Spleen (tissue), 7 donors: ENCODE measurements at regions not wholly inside any gene's neighbourhood (a gene's known extent, or its start where the extent isn't known, plus 50 kb on each side); places are given as distances from the start of the nearest gene placed in this dataset.

Source experiments
- CTCF ChIP-seq, 11 experiments: fragments of 200-600 bp in 7 of 11; fragments of 450-650 bp in 4 of 11; sonication (generic) in 4 of 11; IDR thresholded peaks in 8 of 11; conservative IDR thresholded peaks in 3 of 11; 1 replicate in 7 of 11; 2 replicates in 4 of 11; pipeline versions ENCODE4 v1.4.0 to v1.8.0; 2016 to 2021; ENCODE audit warnings: antibody characterized with exemption in 11 of 11, inconsistent platforms in 4 of 11, mild to moderate bottlenecking in 1 of 11
- POLR2A ChIP-seq, 3 donors: fragments of 450-650 bp; IDR thresholded peaks; one replicate each; pipeline ENCODE4 v1.5.1; 2017; ENCODE audit warnings: antibody characterized with exemption in 3 of 3, mild to moderate bottlenecking in 1 of 3
- POLR2AphosphoS5 ChIP-seq, 3 donors: sonication (generic); formaldehyde crosslinking; IDR thresholded peaks; one replicate each; pipeline ENCODE4 v1.5.1; 2017; ENCODE audit warnings: antibody characterized with exemption in 3 of 3
- donor health status: DM: no; HTN: no; CAD: no; lungs with moderate emphysema.
- donor health status: DM: no; HTN: no; CAD: no.
- donor health status: DM: no; HTN: no; CAD: no.

GRCh38 chr16:13573903-13574302 is 346.1 kb upstream of the ERCC4 start:
- TF ChIP-seq POLR2A (IDR thresholded peaks at IDR 0.05): no peak
- TF ChIP-seq CTCF (IDR thresholded peaks at IDR 0.05 in 8 of 11, conservative IDR thresholded peaks at IDR 0.05 in 3 of 11): no peak
- no peak for TF ChIP-seq POLR2AphosphoS5 (IDR thresholded peaks at IDR 0.05)
